GM18520 (cell line): ENCODE measurements at regions not wholly inside any gene's neighbourhood (a gene's known extent, or its start where the extent isn't known, plus 50 kb on each side); places are given as distances from the start of the nearest gene placed in this dataset.
A peak's percentile ranks its signal among the peaks of the same experiment; 100 is the strongest.

Experiments
- ATAC-seq: cut with Tn5 transposase; IDR thresholded peaks from one replicate; pipeline ENCODE4 v1.9.1; 2021; ENCODE audit not compliant: unreplicated experiment

DNA sequence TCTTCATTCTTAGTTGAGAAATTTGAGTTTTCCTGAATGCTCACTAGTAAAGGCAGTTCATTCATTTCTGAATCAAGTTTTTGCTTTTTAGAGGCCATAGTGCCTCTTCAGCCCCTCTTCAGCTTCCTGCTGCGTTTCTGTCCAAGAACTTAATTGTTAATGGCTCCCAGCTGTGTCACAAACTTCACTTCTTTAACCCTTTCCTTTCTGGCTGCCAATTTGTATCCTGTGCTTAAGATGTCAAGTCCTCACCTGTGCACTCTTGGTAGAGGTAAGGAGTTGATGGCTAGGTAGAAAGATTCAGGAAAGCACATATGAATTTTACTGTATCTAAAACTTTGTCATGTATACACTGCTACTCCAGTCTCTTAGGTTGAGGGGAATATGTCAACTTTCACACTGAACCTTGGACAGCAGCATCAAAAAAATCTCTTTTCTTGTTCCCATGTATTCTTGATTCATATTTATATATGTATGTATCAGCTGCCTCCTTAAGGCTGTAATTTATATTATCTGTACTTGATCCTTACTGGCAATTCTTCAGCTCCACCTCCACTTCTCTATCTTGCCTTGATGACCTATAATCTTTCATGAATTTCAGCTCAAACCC is 612.8 kb downstream of the LMO4 start:
- ATAC-seq, result no peak

DNA sequence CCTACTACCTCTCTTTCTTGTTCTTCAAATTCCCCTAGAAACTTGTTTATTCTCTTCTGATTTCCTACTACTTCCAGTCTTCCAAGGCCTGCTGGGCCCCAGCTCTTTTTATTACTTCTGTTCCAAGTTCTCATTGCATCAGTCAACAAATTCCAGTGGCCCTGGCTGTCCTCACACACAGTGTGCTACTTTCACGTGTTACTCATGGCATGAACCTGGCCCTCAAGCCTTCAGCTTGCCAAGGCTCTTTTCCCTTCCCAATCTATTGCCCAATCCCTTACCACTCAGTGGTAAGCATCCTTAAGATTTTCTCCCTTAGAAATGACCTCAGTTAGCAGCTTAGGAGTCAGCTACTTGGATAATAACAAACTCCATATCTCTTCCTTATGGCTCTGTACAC is 613.5 kb downstream of the LMO4 start:
- no peak for ATAC-seq

DNA sequence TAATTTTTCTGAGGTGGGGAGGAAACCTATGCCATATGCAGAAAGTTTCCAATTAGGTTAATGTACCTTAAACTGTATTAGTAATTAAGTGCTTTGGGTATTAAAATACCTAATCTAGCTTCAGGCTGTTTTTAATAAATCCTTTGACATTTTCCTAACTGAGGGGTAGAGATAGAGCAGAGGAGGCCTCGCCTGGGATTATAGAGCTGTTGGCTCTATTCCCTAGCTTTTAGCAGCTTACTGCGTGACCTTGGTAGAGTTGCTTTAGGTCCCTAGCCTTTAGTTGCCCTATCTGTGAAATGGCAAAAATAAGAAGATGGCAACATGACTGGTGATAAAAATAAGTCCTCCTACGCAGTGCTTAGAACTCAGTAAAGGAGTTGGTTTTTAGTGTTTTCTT is 621.0 kb downstream of the LMO4 start:
- no peak for ATAC-seq

GRCh38 chr1:87950369-87950768 is 621.7 kb downstream of the LMO4 start:
- ATAC-seq, result no peak

GRCh38 chr1:87951409-87951808 is 622.7 kb downstream of the LMO4 start:
- ATAC-seq, result no peak

GRCh38 chr1:87951852-87952251 is 623.2 kb downstream of the LMO4 start:
- ATAC-seq, result no peak

- no peak for ATAC-seq
Observed at GRCh38 chr1:87953121-87953520, 624.4 kb downstream of the LMO4 start.

DNA sequence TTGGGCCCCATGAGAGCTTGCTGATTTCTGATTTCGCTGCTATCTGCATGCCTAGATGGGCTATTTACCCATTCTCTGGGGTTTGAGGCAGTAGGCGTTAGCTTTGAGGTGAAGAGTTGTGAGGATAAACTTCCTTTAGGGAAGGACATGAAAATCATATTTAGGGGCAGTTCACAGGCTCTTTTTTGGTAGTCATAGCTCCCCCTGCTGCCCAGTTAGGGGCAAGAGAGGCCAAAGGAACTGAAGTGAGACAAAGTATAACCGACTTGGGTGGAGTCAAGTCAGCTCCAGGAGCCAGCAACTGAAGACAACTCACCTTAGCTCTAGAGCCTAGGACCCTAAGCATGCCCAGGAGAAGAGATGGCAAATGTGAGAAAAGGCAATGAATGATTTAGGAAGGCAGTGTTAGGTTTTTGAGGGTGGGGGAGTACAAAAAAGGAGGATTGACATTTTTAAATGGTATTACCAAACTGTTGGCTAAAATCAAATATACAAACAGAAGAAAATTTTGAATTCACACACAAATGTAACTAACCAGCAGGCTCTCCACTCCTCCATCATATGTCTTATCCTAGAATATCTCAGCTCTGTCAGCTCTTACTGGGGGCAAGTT is 625.2 kb downstream of the LMO4 start:
- ATAC-seq, result peak; percentile 72

GRCh38 chr1:87955038-87955437 is 626.4 kb downstream of the LMO4 start:
- no peak for ATAC-seq

GRCh38 chr1:87956072-87956471 is 627.4 kb downstream of the LMO4 start:
- no peak for ATAC-seq

GRCh38 chr1:87956750-87957149 is 628.1 kb downstream of the LMO4 start:
- no peak for ATAC-seq

DNA sequence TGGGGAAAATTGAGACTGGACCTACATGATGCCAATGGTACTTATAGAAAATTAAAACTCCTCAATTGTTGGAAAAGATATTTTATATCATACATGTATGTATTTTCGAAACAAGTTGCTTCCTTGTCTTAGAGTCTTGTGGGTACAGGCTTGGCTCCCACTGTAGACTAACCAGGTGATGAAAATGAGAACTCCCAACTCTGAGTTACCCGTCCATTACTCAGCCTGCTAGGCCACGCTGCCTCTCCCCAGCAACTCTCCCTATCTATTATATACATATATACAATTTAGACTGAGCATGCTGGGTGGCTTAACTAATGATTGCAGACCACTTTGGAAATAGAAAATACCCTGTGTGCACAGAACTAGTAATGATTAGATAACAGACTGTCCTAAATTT is 628.7 kb downstream of the LMO4 start:
- ATAC-seq, result no peak

- no peak for ATAC-seq
Observed at GRCh38 chr1:87958201-87958600, 629.5 kb downstream of the LMO4 start.

DNA sequence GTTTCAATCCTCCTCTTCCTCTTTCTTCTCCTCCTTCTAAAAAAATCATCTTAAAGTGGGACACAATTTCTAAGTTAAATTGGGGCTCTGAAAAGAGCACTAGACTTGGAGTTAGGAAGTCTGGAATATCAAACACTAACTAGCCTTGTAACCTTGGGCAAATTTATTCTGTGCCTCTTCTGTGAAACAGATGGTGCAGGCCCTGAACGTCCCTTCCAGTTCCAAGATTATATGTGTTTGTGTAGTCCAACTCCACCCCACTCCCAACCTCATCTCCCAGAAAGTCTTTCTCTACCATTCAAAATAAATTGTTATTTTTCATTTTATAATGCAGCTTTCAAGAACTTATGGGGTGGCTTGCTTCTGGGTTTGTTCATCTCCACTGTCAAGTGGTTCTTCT is 630.0 kb downstream of the LMO4 start:
- no peak for ATAC-seq

GRCh38 chr1:87959236-87959635 is 630.6 kb downstream of the LMO4 start:
- ATAC-seq, result no peak

- no peak for ATAC-seq
Observed at GRCh38 chr1:87961992-87962391, 633.3 kb downstream of the LMO4 start.

DNA sequence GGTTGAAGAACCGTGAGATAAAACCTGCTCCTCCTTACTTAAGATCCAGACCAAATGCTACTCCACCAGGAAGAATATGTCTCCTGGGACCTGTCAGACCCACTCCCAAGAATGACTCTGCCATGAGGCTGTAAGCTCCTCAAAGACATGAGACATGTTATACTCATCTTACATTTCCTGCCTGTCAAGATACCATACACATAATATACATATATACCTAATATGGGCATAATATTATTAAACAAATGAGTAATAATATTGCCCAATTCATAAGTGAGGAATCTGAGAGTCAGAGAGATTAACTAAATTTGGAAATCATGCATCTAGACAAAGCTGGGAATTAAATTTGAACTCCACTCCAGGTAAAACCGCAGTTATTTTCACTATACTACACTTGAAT is 634.9 kb downstream of the LMO4 start:
- no peak for ATAC-seq

- no peak for ATAC-seq
Observed at GRCh38 chr1:87965193-87965592, 636.5 kb downstream of the LMO4 start.

DNA sequence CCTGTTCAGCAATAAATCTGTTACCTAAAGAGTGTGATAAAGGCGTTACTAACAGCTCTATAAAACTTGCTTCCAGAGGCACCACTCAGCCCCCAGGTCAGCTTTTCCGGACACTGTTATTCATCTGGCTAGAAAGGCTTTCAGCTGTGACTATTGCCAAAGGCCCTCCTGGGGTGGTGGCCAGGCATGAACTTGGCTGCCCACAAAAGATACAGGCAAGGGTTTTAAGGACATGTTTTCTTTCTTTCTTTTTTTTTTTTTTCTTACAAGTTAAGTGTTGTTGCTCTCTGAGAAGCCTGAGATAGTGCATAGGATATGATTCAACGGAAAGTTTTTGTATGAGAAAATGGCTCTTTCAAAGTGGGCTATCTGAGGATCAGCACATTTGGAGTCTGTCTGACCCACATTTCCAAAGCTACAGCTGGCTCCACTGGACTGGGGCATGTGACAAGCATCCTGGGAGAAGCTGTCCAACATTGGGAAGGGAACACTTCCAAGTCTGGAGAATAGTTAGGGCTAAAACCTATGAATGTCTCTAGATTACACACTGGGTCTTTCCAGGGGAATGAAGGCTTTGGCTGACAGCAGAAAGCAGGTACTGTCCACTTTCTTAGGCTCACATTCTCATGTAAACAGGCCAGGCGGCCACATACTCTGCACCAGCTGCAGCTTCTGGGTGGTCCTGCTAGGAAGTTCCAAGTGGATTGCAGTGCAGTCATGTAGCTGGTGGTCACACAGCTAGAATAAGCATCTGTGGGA is 639.7 kb downstream of the LMO4 start:
- ATAC-seq, result no peak

DNA sequence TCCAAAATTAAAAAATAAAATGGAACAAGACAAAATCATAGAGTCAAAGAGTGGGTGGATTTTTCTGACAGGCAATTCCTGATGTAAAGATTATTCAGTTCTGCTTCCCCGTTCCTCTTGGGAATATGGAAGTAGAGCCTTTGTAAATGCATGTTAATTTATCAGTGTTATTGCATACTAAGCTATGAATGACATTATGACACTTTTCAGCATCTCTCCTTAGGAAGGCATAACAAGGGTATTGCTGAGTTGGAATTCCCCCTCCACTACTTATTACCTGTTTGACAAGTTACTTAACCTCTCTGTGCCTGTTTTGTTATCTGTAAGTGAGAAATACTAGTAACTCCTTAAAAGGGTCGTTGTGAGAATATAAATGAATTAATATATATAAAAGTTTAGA is 640.4 kb downstream of the LMO4 start:
- ATAC-seq, result no peak

DNA sequence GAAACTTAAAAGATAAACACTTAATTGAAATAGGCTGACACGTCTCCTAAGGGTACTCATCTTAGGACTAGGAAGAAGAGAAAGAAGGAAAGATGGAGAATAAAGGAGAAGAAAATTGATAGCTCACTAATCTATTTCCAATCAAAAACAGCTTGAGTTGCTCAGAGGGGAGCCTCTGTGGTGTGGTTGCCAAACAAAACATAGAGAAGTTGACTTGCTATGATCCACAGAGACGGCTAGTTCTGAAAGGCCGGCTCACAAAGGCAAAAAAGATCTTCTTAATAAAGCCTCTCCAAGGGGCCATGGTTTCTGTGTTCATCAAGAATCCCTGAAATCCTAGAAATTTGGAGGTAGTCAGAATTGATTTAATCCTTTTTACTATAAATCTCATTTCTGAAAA is 644.1 kb downstream of the LMO4 start:
- no peak for ATAC-seq

GRCh38 chr1:87973896-87974295 is 645.2 kb downstream of the LMO4 start:
- no peak for ATAC-seq
